Mesodermal cell (in vitro differentiated cells): ENCODE measurements at regions not wholly inside any gene's neighbourhood (a gene's known extent, or its start where the extent isn't known, plus 50 kb on each side); places are given as distances from the start of the nearest gene placed in this dataset.

Experiments used
- H3K27ac ChIP-seq: 2 replicates; pipeline ENCODE4 v1.7.0; 2013; ENCODE audit warnings: mild to moderate bottlenecking, low read depth, low read length, moderate library complexity; ENCODE audit not compliant: severe bottlenecking
- H3K36me3 ChIP-seq: 2 replicates; pipeline ENCODE4 v1.7.1; 2013; ENCODE audit warnings: mild to moderate bottlenecking, low read length, moderate library complexity; ENCODE audit not compliant: control insufficient read depth, insufficient read depth
- H3K4me1 ChIP-seq: one replicate; pipeline ENCODE4 v1.7.1; 2013; ENCODE audit warnings: mild to moderate bottlenecking, low read length; ENCODE audit not compliant: insufficient read depth, control insufficient read depth, poor library complexity, severe bottlenecking
- H3K4me3 ChIP-seq: 2 replicates; pipeline ENCODE4 v1.7.0; 2013; ENCODE audit warnings: low read length, control low read depth, mild to moderate bottlenecking; ENCODE audit not compliant: insufficient read depth, poor library complexity, severe bottlenecking; ENCODE audit errors: extremely low read depth
- H3K9me3 ChIP-seq: 2 replicates; pipeline ENCODE4 v1.7.1; 2013; ENCODE audit warnings: mild to moderate bottlenecking, low read length, moderate library complexity; ENCODE audit not compliant: control insufficient read depth
- WGBS, 2 experiments: methylation state at CpG; one replicate each; pipeline ENCODE4 v1.1.5; 2013; ENCODE audit warnings: missing lambda C conversion rate in 2 of 2; ENCODE audit not compliant: insufficient coverage in 2 of 2; 5-methylcytosine and 5-hydroxymethylcytosine counted together

DNA sequence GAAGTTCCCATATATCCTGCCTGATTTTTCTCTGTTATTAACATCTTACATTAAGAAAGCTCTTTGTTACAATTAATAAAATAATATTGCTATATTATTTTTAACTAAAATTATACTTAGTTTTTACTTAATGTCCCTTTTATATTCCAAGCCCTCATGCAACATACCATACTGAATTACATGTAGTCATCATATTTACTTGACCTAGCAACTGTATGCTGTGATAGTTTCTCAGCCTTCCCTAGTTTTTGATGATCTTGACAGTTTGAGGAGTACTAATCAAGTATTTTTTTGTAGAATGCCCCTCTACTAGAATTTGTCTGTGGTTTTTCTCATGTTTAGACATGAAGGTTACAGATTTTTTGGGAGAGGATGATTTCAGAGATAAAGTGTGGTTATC is 1503.8 kb upstream of the PABPC4L start:
- Histone ChIP-seq H3K36me3 (no peaks in the 10 kb centered on the region), H3K9me3 (no peaks in the 10 kb centered on the region), H3K4me1 (no peaks in the 10 kb centered on the region), H3K27ac (no peak overlapping the region), H3K4me3 (no peak overlapping the region)

DNA sequence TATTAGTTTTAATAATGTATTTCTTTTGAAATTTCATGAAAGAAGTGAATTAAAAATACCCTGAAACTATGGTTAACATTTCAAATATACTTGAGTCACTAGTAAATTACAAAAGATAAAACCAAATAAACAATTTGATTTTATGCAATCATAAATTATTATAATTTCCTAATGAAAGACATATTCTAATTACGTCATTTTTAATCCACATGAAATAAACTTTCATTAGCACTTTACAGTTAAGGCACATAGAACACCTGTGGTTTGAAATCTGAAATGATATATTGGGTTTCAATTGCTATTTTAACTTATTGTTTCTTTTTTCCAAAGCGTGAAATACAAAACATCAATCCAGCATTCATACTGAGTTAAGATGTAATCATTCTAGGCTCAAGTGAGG is 1492.5 kb upstream of the PABPC4L start:
- H3K4me1 ChIP-seq = no peaks in the 10 kb centered on the region
- H3K9me3 ChIP-seq = no peaks in the 10 kb centered on the region
- no peaks in the 10 kb centered on the region for H3K36me3 ChIP-seq
- H3K27ac ChIP-seq = no peak overlapping the region
- no CpG with 5 or more reads among the region's 2 CpGs for WGBS, 2 experiments
- no peak overlapping the region for H3K4me3 ChIP-seq

DNA sequence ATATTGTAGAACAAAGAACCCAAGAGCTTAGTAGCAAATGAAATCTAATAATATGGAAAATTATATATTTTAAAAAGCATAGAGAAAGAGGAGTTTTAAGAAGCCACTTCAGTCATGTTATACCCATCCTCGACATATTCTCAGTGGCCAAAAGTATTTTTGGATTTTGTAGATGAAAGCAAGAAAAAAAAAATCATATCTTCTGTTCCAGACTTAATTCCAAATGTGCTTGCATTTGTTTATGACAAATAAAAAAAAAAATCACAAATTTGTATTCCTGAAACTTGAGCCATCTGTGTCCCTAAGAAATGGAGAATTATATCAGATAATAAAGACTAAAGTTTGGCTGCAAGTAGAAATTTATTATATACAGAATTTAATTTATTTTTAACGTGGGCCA is 1482.4 kb upstream of the PABPC4L start:
- Histone ChIP-seq H3K27ac (no peak overlapping the region), H3K4me3 (no peak overlapping the region), H3K9me3 (no peaks in the 10 kb centered on the region), H3K4me1 (no peaks in the 10 kb centered on the region), H3K36me3 (no peaks in the 10 kb centered on the region)
- no CpG with 5 or more reads among the region's 2 CpGs for WGBS, 2 experiments

DNA sequence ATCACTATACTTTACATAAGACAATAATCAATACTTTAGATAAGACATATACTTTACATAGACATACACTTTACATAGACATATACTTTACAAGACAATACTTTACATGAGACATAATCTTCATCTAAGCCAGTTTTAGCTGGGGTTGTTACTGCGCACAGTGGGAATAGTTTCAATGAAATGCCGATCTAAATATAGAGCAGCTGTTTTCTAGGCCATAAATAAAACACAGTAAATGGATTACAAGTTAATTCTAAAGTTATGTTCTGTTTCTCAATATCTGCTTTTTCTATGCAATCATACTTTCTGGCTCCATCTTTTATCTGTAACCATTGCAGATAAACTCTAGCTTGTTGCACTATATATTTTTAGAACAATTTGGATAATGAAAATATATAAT is 1470.6 kb upstream of the PABPC4L start:
- Histone ChIP-seq H3K4me3 (no peak overlapping the region), H3K36me3 (no peaks in the 10 kb centered on the region), H3K4me1 (no peaks in the 10 kb centered on the region), H3K9me3 (no peaks in the 10 kb centered on the region), H3K27ac (no peak overlapping the region)
- no CpG with 5 or more reads among the region's 2 CpGs for WGBS, 2 experiments

DNA sequence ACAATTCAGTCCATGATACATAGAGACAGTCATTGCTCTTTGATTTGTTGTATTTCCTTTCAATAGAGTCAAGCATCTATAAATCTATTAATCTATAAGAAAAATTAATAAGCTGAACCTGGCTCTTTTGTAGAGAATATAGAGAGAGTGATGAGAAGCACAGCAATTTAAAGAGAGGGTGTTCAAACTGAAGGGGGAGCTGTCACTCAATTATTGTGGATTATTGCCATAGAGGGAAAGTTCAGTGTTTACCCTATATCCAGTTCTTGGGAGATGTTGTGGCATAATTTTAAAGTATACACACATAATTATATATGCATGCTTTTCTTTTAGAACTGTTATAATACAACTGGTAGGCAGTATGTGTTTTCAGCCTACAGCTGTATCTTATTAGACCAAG is 1469.0 kb upstream of the PABPC4L start:
- Histone ChIP-seq H3K4me1 (no peaks in the 10 kb centered on the region), H3K27ac (no peak overlapping the region), H3K36me3 (no peaks in the 10 kb centered on the region), H3K4me3 (no peak overlapping the region), H3K9me3 (no peaks in the 10 kb centered on the region)
